ENCODE measurements at regions not wholly inside any gene's neighbourhood (a gene's known extent, or its start where the extent isn't known, plus 50 kb on each side); places are given as distances from the start of the nearest gene placed in this dataset.

DNA sequence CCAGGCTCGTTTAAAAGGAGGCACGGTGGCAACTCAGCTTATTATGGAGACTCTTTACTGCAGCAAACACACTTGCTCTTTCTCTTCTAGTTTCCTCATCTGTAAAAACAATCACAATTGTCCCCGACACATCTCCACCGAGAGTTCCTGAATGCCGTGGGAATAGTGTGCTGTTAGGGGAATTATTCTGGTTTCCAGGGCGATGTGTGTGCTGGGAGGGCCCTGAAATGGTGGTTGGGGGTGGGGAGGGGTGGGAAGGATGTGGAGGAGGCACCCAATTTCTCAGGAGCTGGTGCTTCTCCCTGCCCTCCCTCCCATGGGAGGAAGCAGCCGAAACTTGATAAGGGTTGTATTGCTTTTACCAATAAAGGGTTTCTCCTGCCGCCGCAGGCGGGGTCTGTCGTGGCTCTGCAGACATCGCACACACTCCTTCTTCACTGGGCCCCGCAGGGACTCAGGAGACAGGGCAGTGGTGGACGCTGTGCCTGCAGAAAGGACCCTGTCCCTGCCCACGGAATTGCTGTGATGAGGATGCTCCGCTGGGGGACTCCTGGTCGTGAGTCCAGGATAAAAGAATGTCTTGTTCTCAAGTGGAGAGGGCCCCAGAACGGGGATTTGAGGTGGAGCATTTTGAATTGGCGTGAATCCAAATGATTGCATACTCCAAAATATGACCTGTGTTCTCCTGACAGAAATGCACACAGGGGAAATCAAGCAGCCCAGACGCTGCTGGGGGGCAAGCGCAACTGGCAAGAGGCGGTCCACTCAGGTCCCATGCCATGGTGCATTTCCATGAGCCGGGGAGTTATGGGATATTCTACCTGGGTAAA is 119.2 kb downstream of the ACKR3 start (continued):
- TF ChIP-seq, protein P1, sequence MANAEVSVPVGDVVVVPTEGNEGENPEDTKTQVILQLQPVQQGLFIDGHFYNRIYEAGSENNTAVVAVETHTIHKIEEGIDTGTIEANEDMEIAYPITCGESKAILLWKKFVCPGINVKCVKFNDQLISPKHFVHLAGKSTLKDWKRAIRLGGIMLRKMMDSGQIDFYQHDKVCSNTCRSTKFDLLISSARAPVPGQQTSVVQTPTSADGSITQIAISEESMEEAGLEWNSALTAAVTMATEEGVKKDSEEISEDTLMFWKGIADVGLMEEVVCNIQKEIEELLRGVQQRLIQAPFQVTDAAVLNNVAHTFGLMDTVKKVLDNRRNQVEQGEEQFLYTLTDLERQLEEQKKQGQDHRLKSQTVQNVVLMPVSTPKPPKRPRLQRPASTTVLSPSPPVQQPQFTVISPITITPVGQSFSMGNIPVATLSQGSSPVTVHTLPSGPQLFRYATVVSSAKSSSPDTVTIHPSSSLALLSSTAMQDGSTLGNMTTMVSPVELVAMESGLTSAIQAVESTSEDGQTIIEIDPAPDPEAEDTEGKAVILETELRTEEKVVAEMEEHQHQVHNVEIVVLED (CRISPR knock-in tag; IDR thresholded peaks at IDR 0.05; ENCODE audit: borderline replicate concordance), result no peak
- no peak for TF ChIP-seq FIP1L1 (IDR thresholded peaks at IDR 0.05; ENCODE audit: borderline replicate concordance, insufficient read depth, low read depth, low read length)
- TF ChIP-seq, protein P2, sequence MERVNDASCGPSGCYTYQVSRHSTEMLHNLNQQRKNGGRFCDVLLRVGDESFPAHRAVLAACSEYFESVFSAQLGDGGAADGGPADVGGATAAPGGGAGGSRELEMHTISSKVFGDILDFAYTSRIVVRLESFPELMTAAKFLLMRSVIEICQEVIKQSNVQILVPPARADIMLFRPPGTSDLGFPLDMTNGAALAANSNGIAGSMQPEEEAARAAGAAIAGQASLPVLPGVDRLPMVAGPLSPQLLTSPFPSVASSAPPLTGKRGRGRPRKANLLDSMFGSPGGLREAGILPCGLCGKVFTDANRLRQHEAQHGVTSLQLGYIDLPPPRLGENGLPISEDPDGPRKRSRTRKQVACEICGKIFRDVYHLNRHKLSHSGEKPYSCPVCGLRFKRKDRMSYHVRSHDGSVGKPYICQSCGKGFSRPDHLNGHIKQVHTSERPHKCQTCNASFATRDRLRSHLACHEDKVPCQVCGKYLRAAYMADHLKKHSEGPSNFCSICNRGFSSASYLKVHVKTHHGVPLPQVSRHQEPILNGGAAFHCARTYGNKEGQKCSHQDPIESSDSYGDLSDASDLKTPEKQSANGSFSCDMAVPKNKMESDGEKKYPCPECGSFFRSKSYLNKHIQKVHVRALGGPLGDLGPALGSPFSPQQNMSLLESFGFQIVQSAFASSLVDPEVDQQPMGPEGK (CRISPR knock-in tag; IDR thresholded peaks at IDR 0.05), result no peak
- TF ChIP-seq TRIM24 (CRISPR knock-in tag; IDR thresholded peaks at IDR 0.05), result no peak

DNA sequence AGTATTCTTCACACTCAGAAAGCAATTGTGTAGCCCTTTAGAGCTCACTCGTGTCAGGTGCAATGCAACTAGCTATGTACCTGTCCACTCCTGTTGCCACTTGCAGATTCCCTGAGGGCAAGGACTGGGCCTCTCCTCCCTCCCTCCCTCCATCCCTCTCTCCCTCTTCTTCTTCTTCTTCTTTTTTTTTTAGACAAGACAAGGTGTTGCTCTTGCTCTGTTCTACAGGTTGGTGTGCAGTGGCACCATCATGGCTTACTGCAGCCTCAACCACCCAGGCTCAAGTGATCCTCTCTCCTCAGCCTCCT is 119.7 kb downstream of the ACKR3 start:
- 0% methylated on average over 1 of the region's 1 CpG for WGBS (ENCODE audit: low lambda C conversion rate)
- Histone ChIP-seq H3K9ac (ENCODE audit: insufficient read depth, low read depth, low read length) (no peak overlapping the region), H3K9me3 (ENCODE audit: low read length) (no peaks in the 10 kb centered on the region), H3K4me1 (ENCODE audit: insufficient read depth, low read length) (no peaks in the 10 kb centered on the region), H3K4me3 (replicated peaks in 1 of 3; ENCODE audit: insufficient read depth in 1 of 3, low read depth in 2 of 3, low read length in 3 of 3) (no peak overlapping the region), H2AFZ (ENCODE audit: low read length) (no peak overlapping the region), H3K36me3 (replicated peaks in 1 of 2; ENCODE audit: control insufficient read depth in 1 of 2, insufficient read depth in 2 of 2, low read length in 2 of 2) (no peaks in the 10 kb centered on the region), H3K4me2 (ENCODE audit: low read depth, low read length) (no peak overlapping the region), H3K27ac (ENCODE audit: extremely low read length, insufficient read depth, low read length) (no peak overlapping the region), H3K79me2 (ENCODE audit: insufficient read depth, low read length) (no peaks in the 10 kb centered on the region), H4K20me1 (ENCODE audit: insufficient read depth, low read length) (no peaks in the 10 kb centered on the region), H3K27me3 (ENCODE audit: control insufficient read depth in 1 of 2, insufficient read depth in 2 of 2, low read length in 2 of 2) (peaks cover 0 to 24% of the 10 kb centered on the region in 2 experiments; a peak in 2 of 5 replicates)
- POLR2A ChIA-PET, result no interaction called here
- intact Hi-C loops (cut with micrococcal nuclease; ENCODE audit: unreplicated experiment) (no loop called here), in situ Hi-C loops (cut with HindIII; ENCODE audit: extremely low pct_ligation_motif_present, low pct_unique_long_range_greater_than_20kb) (no loop called here)
- TF ChIP-seq YEATS2 (CRISPR knock-in tag; IDR thresholded peaks at IDR 0.05; ENCODE audit: borderline replicate concordance), result no peak
- TF ChIP-seq, protein P3, sequence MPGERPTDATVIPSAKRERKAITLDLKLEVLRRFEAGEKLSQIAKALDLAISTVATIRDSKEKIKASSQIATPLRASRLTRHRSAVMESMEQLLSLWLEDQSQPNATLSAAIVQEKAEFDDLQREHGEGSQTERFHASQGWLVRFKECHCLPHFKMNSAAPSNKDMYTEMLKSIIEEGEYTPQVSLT (CRISPR knock-in tag; IDR thresholded peaks at IDR 0.05; ENCODE audit: borderline replicate concordance, low read depth), result no peak
- TF ChIP-seq MAFG (CRISPR knock-in tag; IDR thresholded peaks at IDR 0.05), result no peak
- TF ChIP-seq, protein P4, sequence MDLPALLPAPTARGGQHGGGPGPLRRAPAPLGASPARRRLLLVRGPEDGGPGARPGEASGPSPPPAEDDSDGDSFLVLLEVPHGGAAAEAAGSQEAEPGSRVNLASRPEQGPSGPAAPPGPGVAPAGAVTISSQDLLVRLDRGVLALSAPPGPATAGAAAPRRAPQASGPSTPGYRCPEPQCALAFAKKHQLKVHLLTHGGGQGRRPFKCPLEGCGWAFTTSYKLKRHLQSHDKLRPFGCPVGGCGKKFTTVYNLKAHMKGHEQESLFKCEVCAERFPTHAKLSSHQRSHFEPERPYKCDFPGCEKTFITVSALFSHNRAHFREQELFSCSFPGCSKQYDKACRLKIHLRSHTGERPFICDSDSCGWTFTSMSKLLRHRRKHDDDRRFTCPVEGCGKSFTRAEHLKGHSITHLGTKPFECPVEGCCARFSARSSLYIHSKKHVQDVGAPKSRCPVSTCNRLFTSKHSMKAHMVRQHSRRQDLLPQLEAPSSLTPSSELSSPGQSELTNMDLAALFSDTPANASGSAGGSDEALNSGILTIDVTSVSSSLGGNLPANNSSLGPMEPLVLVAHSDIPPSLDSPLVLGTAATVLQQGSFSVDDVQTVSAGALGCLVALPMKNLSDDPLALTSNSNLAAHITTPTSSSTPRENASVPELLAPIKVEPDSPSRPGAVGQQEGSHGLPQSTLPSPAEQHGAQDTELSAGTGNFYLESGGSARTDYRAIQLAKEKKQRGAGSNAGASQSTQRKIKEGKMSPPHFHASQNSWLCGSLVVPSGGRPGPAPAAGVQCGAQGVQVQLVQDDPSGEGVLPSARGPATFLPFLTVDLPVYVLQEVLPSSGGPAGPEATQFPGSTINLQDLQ (CRISPR knock-in tag; IDR thresholded peaks at IDR 0.05), result no peak
- TF ChIP-seq CC2D1A (CRISPR knock-in tag; IDR thresholded peaks at IDR 0.05), result no peak
- TF ChIP-seq ZNF121 (CRISPR knock-in tag; IDR thresholded peaks at IDR 0.05), result no peak
- TF ChIP-seq ZNF747 (CRISPR knock-in tag; IDR thresholded peaks at IDR 0.05; ENCODE audit: borderline replicate concordance), result no peak
- CTCF ChIA-PET (ENCODE audit: low intra/inter-chr PET ratio, low total read pairs), result no interaction called here
- ATAC-seq (no peak), DNase-seq (ENCODE audit: low spot score) (no peak), FAIRE-seq (no peak)
- no TSS peak for BruUV-seq (replicated peaks)

All from HepG2 (cell line).